Mesothelial cell of epicardium (in vitro differentiated cells): ENCODE measurements at regions not wholly inside any gene's neighbourhood (a gene's known extent, or its start where the extent isn't known, plus 50 kb on each side); places are given as distances from the start of the nearest gene placed in this dataset.
"Not testable (repeated sequence)": the region's sequence is repeated elsewhere in the genome, so short reads cannot be mapped to it uniquely, and the experiment has no call there.

ENCODE experiments used
- DNase-seq, 2 experiments: peaks; one replicate each; pipeline ENCODE4 v3.0.0; 2021; ENCODE audit warnings: low spot score in 2 of 2; ENCODE audit not compliant: unreplicated experiment in 2 of 2
- H3K27ac Mint-ChIP-seq: 2 replicates; pipeline ENCODE4 v1.8.0; 2021; ENCODE audit warnings: mixed read lengths
- H3K27me3 Mint-ChIP-seq: 2 replicates; pipeline ENCODE4 v1.8.0; 2021; ENCODE audit warnings: low read depth, mixed read lengths
- H3K36me3 Mint-ChIP-seq: 2 replicates; pipeline ENCODE4 v1.8.0; 2021; ENCODE audit warnings: mixed read lengths
- H3K4me1 Mint-ChIP-seq: 2 replicates; pipeline ENCODE4 v1.8.0; 2021; ENCODE audit warnings: mixed read lengths
- H3K4me3 Mint-ChIP-seq: 2 replicates; pipeline ENCODE4 v1.8.0; 2021; ENCODE audit warnings: mild to moderate bottlenecking, moderate library complexity, mixed read lengths
- H3K9me3 Mint-ChIP-seq: 2 replicates; pipeline ENCODE4 v1.8.0; 2021; ENCODE audit warnings: mixed read lengths
- CTCF ChIP-seq: fragments of 200-600 bp; sonication (generic); IDR thresholded peaks from one replicate; pipeline ENCODE4 v1.5.0; 2021; ENCODE audit warnings: antibody characterized with exemption; ENCODE audit not compliant: unreplicated experiment

- Mint-ChIP-seq H3K27me3 (no peaks in the 10 kb centered on the region), H3K36me3 (peaks cover 5% of the 10 kb centered on the region), H3K9me3 (peaks cover 20% of the 10 kb centered on the region), H3K4me3 (no peak overlapping the region), H3K4me1 (peaks cover under 1% of the 10 kb centered on the region), H3K27ac (no peak overlapping the region)
- TF ChIP-seq CTCF, result no peak
- no peak for DNase-seq
These were observed 171.4 kb upstream of the NABP1 start for GRCh38 chr2:191506515-191506914.

GRCh38 chr2:191507252-191507853 lies 170.6 kb upstream of the NABP1 start:
- H3K9me3 Mint-ChIP-seq, result peaks cover 20% of the 10 kb centered on the region
- H3K4me3 Mint-ChIP-seq, H3K36me3 Mint-ChIP-seq, DNase-seq, H3K4me1 Mint-ChIP-seq, H3K27ac Mint-ChIP-seq, H3K27me3 Mint-ChIP-seq: not testable (repeated sequence)

DNA sequence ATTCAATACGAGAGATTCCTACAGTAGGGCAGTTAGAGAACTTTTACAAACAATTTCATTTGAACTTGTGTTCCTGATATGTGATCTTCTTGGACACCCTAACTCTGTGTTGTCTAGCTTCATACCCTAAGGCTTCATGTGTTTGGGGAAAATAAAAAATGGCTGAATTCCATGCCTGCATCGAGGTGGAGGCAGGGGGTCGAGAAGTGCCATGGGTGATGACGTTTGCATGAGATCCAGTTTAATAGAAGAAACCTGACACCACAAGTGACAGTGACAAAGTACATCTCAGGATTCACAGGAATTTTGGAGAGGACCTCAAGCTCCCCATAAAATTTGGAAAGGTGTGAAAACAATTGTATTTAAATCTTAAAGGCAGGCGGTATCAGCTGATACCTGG lies 169.2 kb upstream of the NABP1 start:
- Mint-ChIP-seq H3K4me1 (peaks cover 2% of the 10 kb centered on the region), H3K4me3 (no peak overlapping the region), H3K27me3 (no peaks in the 10 kb centered on the region), H3K27ac (no peak overlapping the region), H3K36me3 (peaks cover 5% of the 10 kb centered on the region), H3K9me3 (peaks cover 20% of the 10 kb centered on the region)
- TF ChIP-seq CTCF, result no peak
- DNase-seq, result no peak

DNA sequence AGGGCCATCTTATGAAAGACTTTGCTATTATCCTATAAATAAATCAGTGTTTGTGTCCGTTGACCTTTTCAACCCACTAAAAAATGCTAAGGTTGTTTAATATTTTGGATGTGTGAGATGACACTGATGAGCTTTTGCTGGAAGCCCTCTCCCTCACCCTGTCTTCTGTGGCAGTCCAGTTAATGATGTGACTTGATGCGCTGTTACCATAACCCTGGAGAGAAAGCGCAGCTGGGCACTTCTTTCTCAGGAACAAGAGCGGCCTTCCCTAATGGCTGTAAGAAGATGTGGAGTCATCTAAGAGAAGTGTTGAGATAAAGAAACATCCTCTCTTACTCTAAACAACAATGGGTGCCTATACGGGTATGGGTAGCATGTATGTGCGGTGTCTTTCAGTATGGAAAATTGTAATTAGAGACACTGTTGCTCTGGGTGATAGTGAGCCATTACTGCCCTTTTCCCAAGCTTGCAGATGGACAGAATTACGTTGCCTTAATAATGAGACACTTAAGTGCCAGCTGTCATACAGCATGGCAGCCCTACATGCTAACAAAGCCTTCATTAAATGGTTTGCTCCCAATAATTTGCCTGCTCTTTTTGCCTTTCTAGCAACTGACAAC lies 165.6 kb upstream of the NABP1 start:
- Mint-ChIP-seq H3K4me1 (peaks cover 2% of the 10 kb centered on the region), H3K27ac (no peak overlapping the region), H3K36me3 (peaks cover 5% of the 10 kb centered on the region), H3K27me3 (no peaks in the 10 kb centered on the region), H3K9me3 (peaks cover 12% of the 10 kb centered on the region), H3K4me3 (no peak overlapping the region)
- TF ChIP-seq CTCF, result no peak
- no peak for DNase-seq

DNA sequence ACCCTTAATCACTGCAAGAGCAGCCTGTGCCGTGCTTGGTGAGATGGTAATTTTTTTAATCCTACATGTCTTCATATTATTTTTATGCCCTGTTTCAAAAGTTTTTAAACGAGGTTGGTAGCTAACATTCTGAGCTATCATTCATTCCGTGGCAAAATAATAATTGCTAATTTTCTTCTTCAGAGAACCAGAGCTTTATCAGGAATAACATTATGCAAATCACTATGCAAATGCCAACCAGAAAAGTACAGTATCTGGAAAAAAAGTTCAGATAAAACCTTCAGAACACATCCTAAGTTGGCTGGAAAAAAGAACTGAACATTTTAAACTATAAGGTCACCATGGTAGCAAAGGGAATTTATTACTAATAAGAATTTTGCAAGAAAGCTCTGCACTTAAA lies 165.1 kb upstream of the NABP1 start:
- no peak overlapping the region for H3K27ac Mint-ChIP-seq
- no peak for TF ChIP-seq CTCF
- H3K9me3 Mint-ChIP-seq, result peaks cover 7% of the 10 kb centered on the region

GRCh38 chr2:191514613-191515012 lies 163.3 kb upstream of the NABP1 start:
- no peak for TF ChIP-seq CTCF
- no peak for DNase-seq
- Mint-ChIP-seq H3K4me3 (no peak overlapping the region), H3K27me3 (no peaks in the 10 kb centered on the region), H3K9me3 (no peaks in the 10 kb centered on the region), H3K4me1 (peaks cover 2% of the 10 kb centered on the region), H3K27ac (no peak overlapping the region), H3K36me3 (no peaks in the 10 kb centered on the region)

More for the DNA sequence above, 165.1 kb upstream of the NABP1 start:
- DNase-seq, result no peak
- no peaks in the 10 kb centered on the region for H3K27me3 Mint-ChIP-seq
- H3K36me3 Mint-ChIP-seq, result peaks cover under 1% of the 10 kb centered on the region
- H3K4me3 Mint-ChIP-seq, result no peak overlapping the region
- peaks cover 2% of the 10 kb centered on the region for H3K4me1 Mint-ChIP-seq
